SU-DHL-6 (cell line): ENCODE measurements at regions not wholly inside any gene's neighbourhood (a gene's known extent, or its start where the extent isn't known, plus 50 kb on each side); places are given as distances from the start of the nearest gene placed in this dataset.

ENCODE experiments used
- H2AFZ ChIP-seq: fragments of 200-600 bp; sonication (generic); 2 replicates; pipeline ENCODE4 v1.6.1; 2014; ENCODE audit warnings: low read depth, mild to moderate bottlenecking, moderate library complexity, mixed read lengths, antibody characterized with exemption, low read length; ENCODE audit not compliant: severe bottlenecking
- H3F3A ChIP-seq: fragments of 200-600 bp; shearing (Covaris generic); 2 replicates; pipeline ENCODE4 v1.6.0; 2016; ENCODE audit warnings: antibody characterized with exemption, mild to moderate bottlenecking; ENCODE audit not compliant: insufficient read depth
- H3K27ac ChIP-seq: fragments of 200-600 bp; sonication (generic); 2 replicates; pipeline ENCODE4 v1.5.1; 2016; ENCODE audit warnings: low read depth, mild to moderate bottlenecking, low read length, moderate library complexity, mixed read lengths
- H3K27me3 ChIP-seq: fragments of 200-600 bp; sonication (generic), shearing (Covaris generic); 2 replicates; pipeline ENCODE4 v1.6.0; 2014; ENCODE audit warnings: mild to moderate bottlenecking, low read length
- H3K36me3 ChIP-seq: fragments of 200-600 bp; sonication (generic); 2 replicates; pipeline ENCODE4 v1.6.1; 2014; ENCODE audit warnings: mild to moderate bottlenecking, low read length, mixed read lengths
- H3K4me2 ChIP-seq: fragments of 300-600, 200-600 bp; shearing (Covaris generic), sonication (generic); 2 replicates; pipeline ENCODE4 v1.6.0; 2014; ENCODE audit warnings: low read length, low read depth, mild to moderate bottlenecking; ENCODE audit not compliant: poor library complexity, severe bottlenecking
- H3K4me3 ChIP-seq: fragments of 200-600 bp; sonication (generic); 2 replicates; pipeline ENCODE4 v1.5.1; 2014; ENCODE audit warnings: antibody characterized with exemption, low read length, mild to moderate bottlenecking, mixed read lengths; ENCODE audit not compliant: insufficient read depth, poor library complexity, severe bottlenecking
- H3K79me2 ChIP-seq: fragments of 200-600 bp; sonication (generic); 2 replicates; pipeline ENCODE4 v1.6.1; 2014; ENCODE audit warnings: mild to moderate bottlenecking, low read length, moderate library complexity; ENCODE audit not compliant: insufficient read depth
- H3K9ac ChIP-seq: fragments of 200-600 bp; sonication (generic); 2 replicates; pipeline ENCODE4 v1.7.0; 2014; ENCODE audit warnings: mild to moderate bottlenecking, low read length
- H3K9me2 ChIP-seq: fragments of 200-600 bp; sonication (generic); replicated peaks from 2 replicates; pipeline ENCODE4 v1.6.1; 2014; ENCODE audit warnings: low read length; ENCODE audit not compliant: insufficient read depth
- H3K9me3 ChIP-seq: fragments of 200-600 bp; sonication (generic); 2 replicates; pipeline ENCODE4 v1.6.1; 2014; ENCODE audit warnings: low read length, mixed read lengths; ENCODE audit not compliant: insufficient read depth
- H4K20me1 ChIP-seq: fragments of 200-600 bp; sonication (generic); 2 replicates; pipeline ENCODE4 v1.6.1; 2014; ENCODE audit warnings: low read depth, mild to moderate bottlenecking, antibody characterized with exemption, low read length, moderate library complexity, mixed read lengths
- CTCF ChIP-seq: fragments of 200-600 bp; sonication (generic); IDR thresholded peaks from one replicate; pipeline ENCODE4 v1.5.1; 2017; ENCODE audit warnings: antibody characterized with exemption, mild to moderate bottlenecking, low read length, moderate library complexity; ENCODE audit not compliant: insufficient read depth, poor library complexity, severe bottlenecking
- EZH2phosphoT487 ChIP-seq: fragments of 200-600 bp; sonication (generic), shearing (Covaris generic); conservative IDR thresholded peaks from 2 replicates; pipeline ENCODE4 v1.6.1; 2018; ENCODE audit warnings: mild to moderate bottlenecking, antibody characterized with exemption, low read length, moderate library complexity, mixed read lengths

GRCh38 chr4:126361287-126361686 is 1046.5 kb downstream of the FAT4 start:
- Histone ChIP-seq H3K27me3 (no peaks in the 10 kb centered on the region), H3K27ac (no peak overlapping the region), H3K4me2 (no peak overlapping the region), H3K9me2 (no peaks in the 10 kb centered on the region), H2AFZ (no peak overlapping the region), H3K79me2 (no peaks in the 10 kb centered on the region), H3F3A (no peaks in the 10 kb centered on the region), H3K9me3 (no peaks in the 10 kb centered on the region), H4K20me1 (no peaks in the 10 kb centered on the region), H3K4me3 (no peak overlapping the region), H3K36me3 (no peaks in the 10 kb centered on the region), H3K9ac (no peak overlapping the region)
- TF ChIP-seq EZH2phosphoT487 (no peak), CTCF (no peak)

DNA sequence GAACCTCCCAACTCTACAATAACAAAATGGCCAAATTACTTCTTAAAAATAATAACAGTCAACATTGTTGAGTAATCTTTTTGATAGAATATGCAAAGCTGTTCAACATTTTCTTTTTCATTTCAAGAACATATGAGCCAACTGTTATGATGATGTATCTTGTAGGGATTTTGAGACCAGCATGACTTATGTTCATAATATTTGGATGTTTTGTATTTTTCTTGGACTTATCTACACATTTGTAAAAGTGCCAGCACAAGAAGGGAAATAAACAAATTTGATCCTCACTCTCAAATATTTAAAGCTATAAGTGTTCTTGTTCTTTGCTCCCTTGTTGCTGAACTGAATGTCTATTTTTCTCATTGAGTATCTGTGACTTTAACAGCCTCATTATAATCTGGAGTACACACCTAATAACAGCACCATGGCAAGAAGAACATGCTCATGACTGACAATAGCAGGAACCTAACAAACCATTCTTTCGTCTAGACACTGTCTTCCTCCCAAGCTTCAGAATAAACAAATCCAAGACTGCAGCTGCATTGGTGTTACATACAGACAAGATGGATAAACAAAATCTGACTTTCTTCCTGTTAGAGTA is 1049.7 kb downstream of the FAT4 start:
- no peak overlapping the region for H2AFZ ChIP-seq
- TF ChIP-seq EZH2phosphoT487: no peak
- TF ChIP-seq CTCF: no peak
- H3K36me3 ChIP-seq: no peaks in the 10 kb centered on the region

GRCh38 chr4:126369076-126369475 is 1054.3 kb downstream of the FAT4 start:
- no peaks in the 10 kb centered on the region for H4K20me1 ChIP-seq
- H3K9me3 ChIP-seq: no peaks in the 10 kb centered on the region
- no peaks in the 10 kb centered on the region for H3F3A ChIP-seq
- TF ChIP-seq EZH2phosphoT487: no peak
- no peak for TF ChIP-seq CTCF
- H3K27ac ChIP-seq: no peak overlapping the region
- no peaks in the 10 kb centered on the region for H3K27me3 ChIP-seq
- no peak overlapping the region for H3K4me3 ChIP-seq
- no peak overlapping the region for H3K4me2 ChIP-seq
- H3K9me2 ChIP-seq: no peaks in the 10 kb centered on the region
- H3K9ac ChIP-seq: no peak overlapping the region
- H3K79me2 ChIP-seq: no peaks in the 10 kb centered on the region
- no peak overlapping the region for H2AFZ ChIP-seq
- H3K36me3 ChIP-seq: no peaks in the 10 kb centered on the region

More for the DNA sequence above, 1049.7 kb downstream of the FAT4 start:
- Histone ChIP-seq H3K27ac (no peak overlapping the region), H3K4me2 (no peak overlapping the region), H3K4me3 (no peak overlapping the region), H3K9me3 (no peaks in the 10 kb centered on the region), H4K20me1 (no peaks in the 10 kb centered on the region), H3F3A (no peaks in the 10 kb centered on the region), H3K27me3 (no peaks in the 10 kb centered on the region), H3K9ac (no peak overlapping the region), H3K79me2 (no peaks in the 10 kb centered on the region), H3K9me2 (no peaks in the 10 kb centered on the region)
